Neural crest cell (in vitro differentiated cells): ENCODE measurements at regions not wholly inside any gene's neighbourhood (a gene's known extent, or its start where the extent isn't known, plus 50 kb on each side); places are given as distances from the start of the nearest gene placed in this dataset.
"Not testable (repeated sequence)": the region's sequence is repeated elsewhere in the genome, so short reads cannot be mapped to it uniquely, and the experiment has no call there.

Experiments
- DNase-seq: peaks from one replicate; pipeline ENCODE4 v3.0.0; 2021; ENCODE audit warnings: low read depth, mixed read lengths, low spot score
- H3K27ac Mint-ChIP-seq: one replicate; pipeline ENCODE4 v1.8.0; 2021; ENCODE audit warnings: mild to moderate bottlenecking, mixed read lengths; ENCODE audit not compliant: unreplicated experiment
- H3K27me3 Mint-ChIP-seq: 2 replicates; pipeline ENCODE4 v1.8.0; 2021; ENCODE audit warnings: low read depth, mild to moderate bottlenecking, mixed read lengths
- H3K36me3 Mint-ChIP-seq: 2 replicates; pipeline ENCODE4 v1.8.0; 2021; ENCODE audit warnings: low read depth, mild to moderate bottlenecking, mixed read lengths
- H3K4me1 Mint-ChIP-seq: 2 replicates; pipeline ENCODE4 v1.8.0; 2021; ENCODE audit warnings: mixed read lengths
- H3K4me3 Mint-ChIP-seq: one replicate; pipeline ENCODE4 v1.8.0; 2021; ENCODE audit warnings: mild to moderate bottlenecking, mixed read lengths
- H3K9me3 Mint-ChIP-seq: 2 replicates; pipeline ENCODE4 v1.8.0; 2021; ENCODE audit warnings: mixed read lengths
- TF ChIP-seq, protein P1 (sequence below): fragments of 200-600 bp; sonication (generic); conservative IDR thresholded peaks from 2 replicates; pipeline ENCODE4 v1.5.0; 2021; ENCODE audit warnings: antibody characterized with exemption, mild to moderate bottlenecking

DNA sequence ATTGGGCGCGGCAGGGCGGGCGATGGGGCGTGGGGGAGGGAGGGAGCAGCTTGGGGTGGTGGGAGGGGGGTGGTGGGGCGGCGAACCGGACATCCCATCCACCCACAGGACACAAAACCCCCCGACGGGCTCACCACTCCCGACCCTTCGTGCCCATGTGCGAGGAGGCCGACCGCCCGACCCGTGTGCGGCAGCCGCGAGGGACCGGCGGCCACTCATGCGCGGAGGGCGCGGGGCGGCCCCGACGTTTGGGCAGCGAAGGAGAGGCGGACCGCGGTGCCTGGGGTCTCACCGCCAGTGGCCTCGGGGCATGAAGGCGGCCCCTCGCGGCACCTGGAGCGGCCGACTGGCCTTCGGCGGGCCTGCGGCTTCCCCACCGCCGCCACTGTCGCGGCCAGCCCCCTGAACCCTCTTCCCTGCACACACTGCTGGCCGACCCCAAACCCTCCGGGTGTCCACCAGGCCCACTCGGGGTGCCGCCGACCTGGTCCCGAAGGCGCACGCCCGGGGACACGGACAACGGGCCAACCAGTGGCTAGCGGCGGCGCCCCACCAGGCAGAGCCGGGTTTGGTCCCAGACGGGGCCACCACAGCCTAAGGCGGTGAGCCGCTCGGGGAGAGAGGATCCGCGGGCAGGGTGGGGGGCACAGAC, 94.6 kb upstream of the ANKRD30BL start:
- Mint-ChIP-seq H3K9me3 (peaks cover 12% of the 10 kb centered on the region), H3K4me1 (no peaks in the 10 kb centered on the region), H3K27me3 (no peaks in the 10 kb centered on the region), H3K27ac (no peak overlapping the region), H3K36me3 (peaks cover 11% of the 10 kb centered on the region), H3K4me3 (no peak overlapping the region)
- no peak for DNase-seq
- TF ChIP-seq, protein P1, sequence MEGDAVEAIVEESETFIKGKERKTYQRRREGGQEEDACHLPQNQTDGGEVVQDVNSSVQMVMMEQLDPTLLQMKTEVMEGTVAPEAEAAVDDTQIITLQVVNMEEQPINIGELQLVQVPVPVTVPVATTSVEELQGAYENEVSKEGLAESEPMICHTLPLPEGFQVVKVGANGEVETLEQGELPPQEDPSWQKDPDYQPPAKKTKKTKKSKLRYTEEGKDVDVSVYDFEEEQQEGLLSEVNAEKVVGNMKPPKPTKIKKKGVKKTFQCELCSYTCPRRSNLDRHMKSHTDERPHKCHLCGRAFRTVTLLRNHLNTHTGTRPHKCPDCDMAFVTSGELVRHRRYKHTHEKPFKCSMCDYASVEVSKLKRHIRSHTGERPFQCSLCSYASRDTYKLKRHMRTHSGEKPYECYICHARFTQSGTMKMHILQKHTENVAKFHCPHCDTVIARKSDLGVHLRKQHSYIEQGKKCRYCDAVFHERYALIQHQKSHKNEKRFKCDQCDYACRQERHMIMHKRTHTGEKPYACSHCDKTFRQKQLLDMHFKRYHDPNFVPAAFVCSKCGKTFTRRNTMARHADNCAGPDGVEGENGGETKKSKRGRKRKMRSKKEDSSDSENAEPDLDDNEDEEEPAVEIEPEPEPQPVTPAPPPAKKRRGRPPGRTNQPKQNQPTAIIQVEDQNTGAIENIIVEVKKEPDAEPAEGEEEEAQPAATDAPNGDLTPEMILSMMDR = no peak

DNA sequence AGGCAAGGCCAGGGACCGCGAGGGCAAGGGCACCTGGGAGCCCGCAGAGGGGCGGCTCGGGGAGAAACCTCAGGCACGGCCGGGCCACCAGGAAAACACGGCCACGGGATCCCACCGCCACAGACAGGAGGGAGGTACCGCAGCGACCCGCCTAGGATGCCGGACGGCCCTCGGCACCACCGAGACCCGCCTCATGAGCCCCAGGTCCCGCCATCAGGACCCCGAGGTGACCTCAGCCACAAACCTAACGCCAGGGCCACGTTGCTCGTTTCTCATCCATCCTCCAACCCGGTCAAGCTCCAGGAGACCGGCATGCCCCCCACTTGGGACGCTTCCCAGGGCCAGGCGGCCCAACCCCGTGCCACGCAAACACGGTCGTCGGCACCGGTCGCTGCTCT, 95.2 kb upstream of the ANKRD30BL start:
- H3K4me1 Mint-ChIP-seq, H3K27me3 Mint-ChIP-seq, H3K27ac Mint-ChIP-seq, DNase-seq, H3K4me3 Mint-ChIP-seq, H3K9me3 Mint-ChIP-seq: not testable (repeated sequence)
- peaks cover 11% of the 10 kb centered on the region for H3K36me3 Mint-ChIP-seq

DNA sequence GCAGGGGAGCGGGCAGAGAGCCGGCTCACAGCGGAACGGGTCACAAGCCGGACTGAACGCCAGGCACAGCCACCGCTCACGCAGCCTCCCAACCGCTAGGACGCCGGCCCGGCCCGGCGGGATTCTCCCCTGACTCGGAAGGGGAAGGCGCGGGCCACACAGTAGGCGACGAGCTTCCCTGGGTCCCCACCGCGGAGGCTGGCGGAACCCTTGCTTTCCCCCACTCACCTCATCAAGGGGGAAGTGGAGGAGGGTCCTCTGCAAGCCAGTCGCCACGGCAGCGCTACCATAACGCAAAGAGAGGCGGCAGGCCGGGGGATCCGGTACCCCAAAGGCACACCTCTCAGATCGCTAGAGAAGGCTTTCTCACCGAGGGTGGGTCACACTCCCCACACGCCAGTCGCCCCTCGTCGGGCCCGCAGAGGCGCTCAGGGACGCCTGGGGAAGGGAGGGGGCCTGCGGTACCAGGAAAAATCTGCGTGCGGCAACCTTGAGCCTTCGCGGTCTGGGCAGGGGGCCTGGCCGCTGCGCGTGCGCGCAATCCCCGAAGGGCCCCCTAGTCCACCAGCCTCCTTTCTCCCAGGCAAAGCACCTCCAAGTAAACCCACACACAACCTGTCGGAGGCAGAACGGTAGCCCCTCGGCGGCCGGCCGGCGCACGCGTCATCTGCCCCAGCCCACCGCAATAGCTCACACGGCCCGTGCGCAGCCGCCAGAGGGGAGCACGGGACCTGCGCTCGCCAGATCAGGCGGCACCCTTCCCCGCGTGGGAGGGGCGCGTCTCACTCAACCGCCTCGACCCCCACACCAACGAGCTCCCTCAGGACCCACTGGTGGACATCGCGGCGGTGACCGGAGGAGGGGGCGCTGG, 95.8 kb upstream of the ANKRD30BL start:
- not testable (repeated sequence) for H3K4me1 Mint-ChIP-seq, H3K27me3 Mint-ChIP-seq, H3K4me3 Mint-ChIP-seq, H3K27ac Mint-ChIP-seq, DNase-seq, H3K9me3 Mint-ChIP-seq
- H3K36me3 Mint-ChIP-seq = peaks cover 11% of the 10 kb centered on the region

DNA sequence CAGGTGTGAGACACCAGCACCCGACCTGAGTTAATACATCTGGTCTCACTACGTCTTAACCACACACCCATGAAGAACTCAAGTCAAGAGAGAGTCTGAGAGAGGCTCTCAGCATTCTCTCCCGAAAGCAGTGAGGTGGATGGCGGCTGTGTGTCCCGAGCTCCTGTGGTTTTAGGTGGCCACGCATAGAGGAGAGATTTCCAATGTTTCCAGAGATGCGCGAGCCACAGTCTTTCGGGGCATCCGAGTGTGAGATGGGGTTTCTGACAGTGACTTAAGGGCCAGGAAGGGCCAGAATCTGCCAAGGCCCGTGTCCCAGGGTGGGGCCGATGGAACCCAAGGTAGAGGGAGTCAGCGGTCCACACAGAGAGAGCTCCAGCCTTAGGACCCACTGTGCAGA, 97.5 kb upstream of the ANKRD30BL start:
- H3K27ac Mint-ChIP-seq = peak overlapping the region; percentile 35
- H3K9me3 Mint-ChIP-seq, H3K4me1 Mint-ChIP-seq: not testable (repeated sequence)

DNA sequence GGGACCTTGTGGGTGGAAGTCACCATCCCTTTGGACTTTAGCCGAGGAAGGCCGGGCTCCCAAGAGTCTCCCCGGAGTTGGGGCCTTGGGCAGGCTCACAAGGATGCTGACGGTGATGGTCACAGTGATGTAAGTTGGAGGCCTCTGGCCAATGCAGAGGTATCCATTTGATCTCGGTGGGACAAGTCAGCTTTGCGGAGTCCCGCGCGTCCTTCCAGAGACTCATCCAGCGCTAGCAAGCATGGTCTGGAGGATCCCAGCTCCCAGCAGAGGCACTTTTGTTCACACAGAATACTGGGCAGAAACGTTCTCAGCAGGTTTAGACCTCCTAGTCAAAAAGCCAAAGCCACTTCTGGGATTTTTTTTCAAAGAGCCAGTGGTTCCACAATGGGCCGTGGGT, 103.8 kb upstream of the ANKRD30BL start:
- not testable (repeated sequence) for H3K36me3 Mint-ChIP-seq, DNase-seq, H3K4me3 Mint-ChIP-seq, H3K9me3 Mint-ChIP-seq, H3K27me3 Mint-ChIP-seq, H3K27ac Mint-ChIP-seq, H3K4me1 Mint-ChIP-seq

More for the DNA sequence above, 97.5 kb upstream of the ANKRD30BL start:
- H3K27me3 Mint-ChIP-seq, DNase-seq, H3K36me3 Mint-ChIP-seq, H3K4me3 Mint-ChIP-seq: not testable (repeated sequence)

DNA sequence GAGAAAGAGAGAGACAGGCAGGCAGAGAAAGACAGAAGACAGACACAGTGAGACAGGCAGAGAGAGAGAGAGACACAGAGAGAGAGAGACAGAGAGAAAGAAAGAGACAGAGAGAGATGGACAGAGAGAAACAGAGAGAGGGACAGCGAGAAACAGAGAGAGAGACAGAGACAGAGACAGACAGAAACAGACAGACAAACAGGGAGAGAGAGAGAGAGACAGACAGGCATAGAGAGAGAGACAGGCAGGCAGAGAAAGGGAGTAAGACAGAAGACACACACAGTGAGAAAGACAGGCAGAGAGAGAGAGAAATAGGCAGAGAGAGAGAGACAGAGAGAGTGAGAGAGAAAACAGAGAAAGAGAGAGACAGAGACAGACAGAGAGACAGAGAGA, 105.3 kb upstream of the ANKRD30BL start:
- Mint-ChIP-seq H3K9me3 (no peaks in the 10 kb centered on the region), H3K4me3 (no peak overlapping the region), H3K36me3 (no peaks in the 10 kb centered on the region), H3K27me3 (no peaks in the 10 kb centered on the region), H3K27ac (no peak overlapping the region), H3K4me1 (no peaks in the 10 kb centered on the region)
- no peak for DNase-seq
- TF ChIP-seq, protein P1 = no peak

DNA sequence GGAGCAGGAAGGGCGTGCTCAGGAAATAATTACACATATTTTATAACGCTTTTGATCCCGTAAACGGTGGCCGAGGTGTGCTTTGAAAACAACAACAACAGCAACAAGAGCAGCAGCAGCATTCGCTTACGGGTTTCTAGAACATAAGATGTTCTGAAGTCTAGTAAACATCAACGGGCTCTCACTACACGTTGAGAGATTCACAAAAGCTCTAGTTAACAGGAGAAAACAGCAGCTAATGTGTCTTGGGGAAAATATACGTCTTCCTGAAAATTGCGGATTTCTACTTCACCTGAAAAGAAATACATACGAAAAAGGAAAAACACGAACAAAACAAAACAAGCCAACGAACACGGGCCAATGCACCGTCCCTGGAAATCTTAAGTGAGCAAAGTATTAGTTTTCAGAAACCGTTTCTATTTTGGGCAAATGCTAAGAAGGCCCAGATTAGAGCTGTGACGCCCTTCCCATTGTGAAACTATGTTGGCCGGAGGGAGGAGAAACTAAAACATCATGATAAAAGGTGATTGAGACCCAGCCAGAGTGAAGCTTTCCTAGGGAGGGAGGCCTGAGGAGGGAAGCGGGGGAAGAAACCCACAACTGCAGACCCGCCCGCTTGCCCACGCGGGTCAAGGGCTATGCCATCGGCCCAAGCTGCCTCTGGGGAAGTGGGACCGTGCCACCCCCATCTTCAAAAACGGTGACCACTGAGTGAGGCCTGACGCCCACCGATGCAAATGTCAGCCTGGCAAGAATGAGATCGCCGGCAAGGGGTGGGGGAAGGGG, 105.9 kb upstream of the ANKRD30BL start:
- peak; percentile 43 for DNase-seq
- H3K27ac Mint-ChIP-seq, H3K36me3 Mint-ChIP-seq, H3K4me1 Mint-ChIP-seq, H3K4me3 Mint-ChIP-seq, H3K9me3 Mint-ChIP-seq, H3K27me3 Mint-ChIP-seq: not testable (repeated sequence)
